ENCODE measurements at regions not wholly inside any gene's neighbourhood (a gene's known extent, or its start where the extent isn't known, plus 50 kb on each side); places are given as distances from the start of the nearest gene placed in this dataset.

- no peak overlapping the region for H3K4me3 ChIP-seq (ENCODE audit: low read depth, low read length)
- TF ChIP-seq CTCF (IDR thresholded peaks at IDR 0.05; ENCODE audit: borderline replicate concordance, insufficient read depth, low read depth, low read length) = no peak
Observed at GRCh38 chr9:75226403-75227139, 138.3 kb downstream of the OSTF1 start.

GRCh38 chr9:75228893-75229292, 140.6 kb downstream of the OSTF1 start:
- TF ChIP-seq CTCF (IDR thresholded peaks at IDR 0.05; ENCODE audit: borderline replicate concordance, insufficient read depth, low read depth, low read length) = no peak

GRCh38 chr9:75229605-75230332, 141.5 kb downstream of the OSTF1 start:
- H3K4me3 ChIP-seq (ENCODE audit: low read depth, low read length) = no peak overlapping the region
- TF ChIP-seq CTCF (IDR thresholded peaks at IDR 0.05; ENCODE audit: borderline replicate concordance, insufficient read depth, low read depth, low read length) = no peak

More at GRCh38 chr9:75228893-75229292, 140.6 kb downstream of the OSTF1 start:
- H3K4me3 ChIP-seq (ENCODE audit: low read depth, low read length) = no peak overlapping the region

GRCh38 chr9:75230469-75230868, 142.2 kb downstream of the OSTF1 start:
- no peak overlapping the region for H3K4me3 ChIP-seq (ENCODE audit: low read depth, low read length)
- no peak for TF ChIP-seq CTCF (IDR thresholded peaks at IDR 0.05; ENCODE audit: borderline replicate concordance, insufficient read depth, low read depth, low read length)

GRCh38 chr9:75231167-75231566, 142.9 kb downstream of the OSTF1 start:
- H3K4me3 ChIP-seq (ENCODE audit: low read depth, low read length) = no peak overlapping the region
- TF ChIP-seq CTCF (IDR thresholded peaks at IDR 0.05; ENCODE audit: borderline replicate concordance, insufficient read depth, low read depth, low read length) = no peak

- no peak for TF ChIP-seq CTCF (IDR thresholded peaks at IDR 0.05; ENCODE audit: borderline replicate concordance, insufficient read depth, low read depth, low read length)
- no peak overlapping the region for H3K4me3 ChIP-seq (ENCODE audit: low read depth, low read length)
Observed at GRCh38 chr9:75233011-75233410, 144.7 kb downstream of the OSTF1 start.

- H3K4me3 ChIP-seq (ENCODE audit: low read depth, low read length) = no peak overlapping the region
- no peak for TF ChIP-seq CTCF (IDR thresholded peaks at IDR 0.05; ENCODE audit: borderline replicate concordance, insufficient read depth, low read depth, low read length)
Observed at GRCh38 chr9:75235632-75236031, 147.3 kb downstream of the OSTF1 start.

All from GM12875 (cell line).